Neural cell (in vitro differentiated cells): ENCODE measurements at regions not wholly inside any gene's neighbourhood (a gene's known extent, or its start where the extent isn't known, plus 50 kb on each side); places are given as distances from the start of the nearest gene placed in this dataset.

Source experiments
- H2AFZ ChIP-seq: fragments of 200-600, 300-800 bp; sonication (generic), shearing (Covaris generic); 2 replicates; pipeline ENCODE4 v1.6.0; 2014; ENCODE audit warnings: low read depth, mild to moderate bottlenecking, antibody characterized with exemption, low read length, moderate library complexity
- H3F3A ChIP-seq: fragments of 200-600 bp; shearing (Covaris generic); 2 replicates; pipeline ENCODE4 v1.6.1; 2016; ENCODE audit warnings: mild to moderate bottlenecking, moderate library complexity, mixed read lengths, antibody characterized with exemption, low read length; ENCODE audit not compliant: insufficient read depth, poor library complexity, severe bottlenecking
- H3K27ac ChIP-seq: fragments of 200-600, 300-800 bp; sonication (generic), shearing (Covaris generic); 2 replicates; pipeline ENCODE4 v1.5.1; 2014; ENCODE audit warnings: mild to moderate bottlenecking, low read length, moderate library complexity
- H3K27me3 ChIP-seq: fragments of 300-800, 200-600 bp; sonication (generic), shearing (Covaris generic); 2 replicates; pipeline ENCODE4 v1.6.0; 2014; ENCODE audit warnings: mild to moderate bottlenecking, low read depth, low read length, moderate library complexity; ENCODE audit not compliant: insufficient read depth
- H3K36me3 ChIP-seq: fragments of 300-800, 200-600 bp; sonication (generic), shearing (Covaris generic); 2 replicates; pipeline ENCODE4 v1.5.1; 2014; ENCODE audit warnings: mild to moderate bottlenecking, antibody characterized with exemption, low read length, moderate library complexity; ENCODE audit not compliant: insufficient read depth
- H3K4me2 ChIP-seq: fragments of 300-800, 200-600 bp; sonication (generic), shearing (Covaris generic); 2 replicates; pipeline ENCODE4 v1.6.0; 2014; ENCODE audit warnings: mild to moderate bottlenecking, low read length
- H3K4me3 ChIP-seq: fragments of 300-800, 200-600 bp; sonication (generic), shearing (Covaris generic); 2 replicates; pipeline ENCODE4 v1.5.1; 2014; ENCODE audit warnings: mild to moderate bottlenecking, low read length, moderate library complexity
- H3K79me2 ChIP-seq: fragments of 200-600 bp; shearing (Covaris generic); replicated peaks from 2 replicates; pipeline ENCODE4 v1.6.0; 2014; ENCODE audit warnings: mild to moderate bottlenecking, low read length, moderate library complexity; ENCODE audit not compliant: insufficient read depth
- H3K9ac ChIP-seq: fragments of 300-800, 200-600 bp; sonication (generic), shearing (Covaris generic); 2 replicates; pipeline ENCODE4 v1.6.1; 2016; ENCODE audit warnings: mild to moderate bottlenecking, low read length, mixed read lengths
- H3K9me2 ChIP-seq: fragments of 200-600 bp; shearing (Covaris generic); 2 replicates; pipeline ENCODE4 v1.6.1; 2016; ENCODE audit warnings: mild to moderate bottlenecking, low read length, mixed read lengths; ENCODE audit not compliant: insufficient read depth
- H3K9me3 ChIP-seq: fragments of 200-600, 300-800 bp; sonication (generic), shearing (Covaris generic); 2 replicates; pipeline ENCODE4 v1.6.1; 2016; ENCODE audit warnings: mild to moderate bottlenecking, mixed run types, low read length, moderate library complexity, mixed read lengths
- H4K20me1 ChIP-seq: fragments of 200-600 bp; shearing (Covaris generic); 2 replicates; pipeline ENCODE4 v1.6.1; 2016; ENCODE audit warnings: mild to moderate bottlenecking, mixed run types; ENCODE audit not compliant: insufficient read depth
- CTCF ChIP-seq: fragments of 450-650 bp; IDR thresholded peaks from 2 replicates; pipeline ENCODE4 v1.5.1; 2014; ENCODE audit warnings: antibody characterized with exemption, mild to moderate bottlenecking, moderate library complexity; ENCODE audit not compliant: poor library complexity, severe bottlenecking
- EP300 ChIP-seq: fragments of 450-650 bp; conservative IDR thresholded peaks from 2 replicates; pipeline ENCODE4 v1.6.1; 2014; ENCODE audit warnings: antibody characterized with exemption, mild to moderate bottlenecking, moderate library complexity; ENCODE audit not compliant: poor library complexity, severe bottlenecking
- EZH2 ChIP-seq: fragments of 200-600, 300-800 bp; shearing (Covaris generic), sonication (generic); IDR thresholded peaks from 2 replicates; pipeline ENCODE4 v1.6.1; 2014; ENCODE audit warnings: antibody characterized with exemption, low read length, borderline replicate concordance, mild to moderate bottlenecking; ENCODE audit not compliant: insufficient read depth, poor library complexity, severe bottlenecking
- MXI1 ChIP-seq: fragments of 450-650 bp; conservative IDR thresholded peaks from 2 replicates; pipeline ENCODE4 v1.6.1; 2014; ENCODE audit warnings: antibody characterized with exemption, mild to moderate bottlenecking; ENCODE audit not compliant: poor library complexity, severe bottlenecking
- POLR2AphosphoS5 ChIP-seq: IDR thresholded peaks from 2 replicates; pipeline ENCODE4 v1.6.1; 2012
- RAD21 ChIP-seq: fragments of 450-650 bp; conservative IDR thresholded peaks from 2 replicates; pipeline ENCODE4 v1.6.1; 2014; ENCODE audit warnings: antibody characterized with exemption, mild to moderate bottlenecking, moderate library complexity
- REST ChIP-seq: IDR thresholded peaks from 2 replicates; pipeline ENCODE4 v1.6.1; 2012; ENCODE audit warnings: borderline replicate concordance
- SMC3 ChIP-seq: fragments of 450-650 bp; conservative IDR thresholded peaks from 2 replicates; pipeline ENCODE4 v1.6.1; 2014; ENCODE audit warnings: antibody characterized with exemption, mild to moderate bottlenecking, moderate library complexity; ENCODE audit not compliant: poor library complexity
- TAF1 ChIP-seq: IDR thresholded peaks from 2 replicates; pipeline ENCODE4 v1.6.1; 2012; ENCODE audit warnings: low read depth

- Histone ChIP-seq H3K27ac (no peak overlapping the region), H3K79me2 (no peaks in the 10 kb centered on the region), H2AFZ (no peak overlapping the region), H4K20me1 (no peaks in the 10 kb centered on the region), H3K36me3 (no peaks in the 10 kb centered on the region), H3F3A (no peaks in the 10 kb centered on the region), H3K9me3 (no peaks in the 10 kb centered on the region), H3K27me3 (no peaks in the 10 kb centered on the region), H3K4me3 (no peak overlapping the region), H3K9me2 (no peaks in the 10 kb centered on the region), H3K9ac (no peak overlapping the region), H3K4me2 (no peak overlapping the region)
- TF ChIP-seq MXI1 (no peak), SMC3 (no peak), POLR2AphosphoS5 (no peak), EZH2 (no peak), CTCF (no peak), REST (no peak), TAF1 (no peak), EP300 (no peak), RAD21 (no peak)
Observed at GRCh38 chr5:143470120-143470519, 66.6 kb upstream of the NR3C1 start.

- H3F3A ChIP-seq = no peaks in the 10 kb centered on the region
- no peak overlapping the region for H3K4me2 ChIP-seq
- H3K79me2 ChIP-seq = no peaks in the 10 kb centered on the region
- no peaks in the 10 kb centered on the region for H4K20me1 ChIP-seq
- no peaks in the 10 kb centered on the region for H3K9me2 ChIP-seq
- no peak overlapping the region for H3K4me3 ChIP-seq
- H3K36me3 ChIP-seq = no peaks in the 10 kb centered on the region
- H3K27me3 ChIP-seq = no peaks in the 10 kb centered on the region
- no peak overlapping the region for H3K27ac ChIP-seq
- H3K9me3 ChIP-seq = no peaks in the 10 kb centered on the region
- no peak overlapping the region for H2AFZ ChIP-seq
- H3K9ac ChIP-seq = no peak overlapping the region
- no peak for TF ChIP-seq CTCF
- no peak for TF ChIP-seq EZH2
- no peak for TF ChIP-seq EP300
- no peak for TF ChIP-seq RAD21
- no peak for TF ChIP-seq POLR2AphosphoS5
- TF ChIP-seq SMC3 = no peak
- TF ChIP-seq MXI1 = no peak
- no peak for TF ChIP-seq TAF1
- TF ChIP-seq REST = no peak
Observed at GRCh38 chr5:143469125-143469524, 65.6 kb upstream of the NR3C1 start.
